ENCODE measurements at regions not wholly inside any gene's neighbourhood (a gene's known extent, or its start where the extent isn't known, plus 50 kb on each side); places are given as distances from the start of the nearest gene placed in this dataset.

DNA sequence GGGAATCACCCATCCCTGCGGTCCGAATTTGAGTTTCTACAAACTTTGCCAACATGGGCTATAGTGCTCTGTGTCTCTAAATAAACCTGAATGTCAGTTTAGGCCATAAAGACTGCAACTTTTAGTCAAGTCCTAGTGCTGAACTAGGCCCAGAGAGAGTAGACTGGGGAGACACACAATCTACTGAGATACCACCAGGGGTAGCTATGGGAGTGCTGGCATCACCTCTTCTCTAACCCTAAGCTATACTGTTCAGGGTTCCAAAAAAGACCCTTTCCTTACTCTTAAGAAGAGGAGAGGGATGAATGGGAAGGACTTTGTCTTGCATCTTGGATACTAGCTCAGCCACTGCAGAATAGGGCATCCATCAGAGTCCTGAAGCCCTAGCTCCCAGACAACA, 866.7 kb upstream of the PRMT6 start:
- no peak for DNase-seq

DNA sequence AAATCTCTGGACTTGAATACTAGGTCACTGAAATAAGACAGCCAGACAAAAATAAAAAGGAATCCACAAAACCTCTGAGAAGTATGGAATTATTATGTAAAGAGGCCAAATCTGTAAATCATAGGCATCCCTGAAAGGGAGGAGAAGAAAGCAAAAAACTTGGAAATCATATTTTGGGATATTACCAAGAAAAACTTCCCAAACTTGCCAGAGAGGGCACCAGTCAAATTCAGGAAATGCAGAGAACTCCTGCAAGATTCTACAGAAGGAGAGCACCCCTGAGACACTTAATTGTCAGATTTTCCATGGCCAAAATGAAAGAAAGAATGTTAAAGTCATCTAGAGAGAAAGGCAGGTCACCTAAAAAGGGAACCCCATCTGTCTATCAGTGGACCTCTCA, 862.3 kb upstream of the PRMT6 start:
- DNase-seq: no peak

- no peak for DNase-seq
Measured at GRCh38 chr1:106200711-106201110, 855.8 kb upstream of the PRMT6 start.

DNA sequence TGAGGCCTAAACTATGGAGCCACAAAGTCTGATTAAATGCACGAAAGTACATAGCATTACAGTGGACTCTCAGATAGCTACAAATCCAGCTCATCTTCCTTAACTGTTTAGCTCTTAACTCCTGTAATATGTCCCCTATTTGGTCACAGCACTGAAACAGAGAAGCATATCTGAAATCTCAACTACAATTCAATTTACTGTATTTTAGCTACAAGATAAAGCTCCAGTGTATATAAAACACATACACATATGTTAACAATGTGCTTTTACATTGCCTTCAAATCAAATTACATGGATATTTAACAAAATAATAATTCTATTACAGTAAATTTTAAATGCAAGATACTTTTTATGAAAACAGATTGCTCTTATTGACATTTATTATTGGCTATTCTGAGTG, 849.3 kb upstream of the PRMT6 start:
- DNase-seq: no peak

GRCh38 chr1:106217765-106218164, 838.7 kb upstream of the PRMT6 start:
- no peak for DNase-seq

- no peak for DNase-seq
Measured at GRCh38 chr1:106222403-106222802, 834.1 kb upstream of the PRMT6 start.

GRCh38 chr1:106223213-106223612, 833.3 kb upstream of the PRMT6 start:
- no peak for DNase-seq

GRCh38 chr1:106224426-106224825, 832.0 kb upstream of the PRMT6 start:
- no peak for DNase-seq

DNA sequence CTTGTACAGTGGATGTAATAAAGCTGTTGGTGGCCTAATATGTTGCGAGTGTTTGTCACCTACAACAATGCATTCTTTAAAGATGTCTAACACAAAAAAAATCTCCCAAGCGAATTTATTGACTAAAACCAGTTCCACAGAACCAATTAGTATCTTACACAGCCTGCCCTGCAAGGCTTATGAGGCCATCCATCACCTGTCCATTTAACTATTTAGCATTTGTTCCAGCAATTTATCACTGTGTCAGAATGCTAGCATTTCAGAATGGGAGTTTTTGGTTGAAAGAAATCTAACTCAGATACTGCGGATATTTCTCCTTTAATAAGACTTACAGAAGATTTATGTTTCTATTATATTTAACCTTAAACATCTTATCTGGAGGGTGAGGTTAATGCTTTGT, 831.1 kb upstream of the PRMT6 start:
- no peak for DNase-seq

- DNase-seq: no peak
Measured at GRCh38 chr1:106226550-106226949, 829.9 kb upstream of the PRMT6 start.

DNA sequence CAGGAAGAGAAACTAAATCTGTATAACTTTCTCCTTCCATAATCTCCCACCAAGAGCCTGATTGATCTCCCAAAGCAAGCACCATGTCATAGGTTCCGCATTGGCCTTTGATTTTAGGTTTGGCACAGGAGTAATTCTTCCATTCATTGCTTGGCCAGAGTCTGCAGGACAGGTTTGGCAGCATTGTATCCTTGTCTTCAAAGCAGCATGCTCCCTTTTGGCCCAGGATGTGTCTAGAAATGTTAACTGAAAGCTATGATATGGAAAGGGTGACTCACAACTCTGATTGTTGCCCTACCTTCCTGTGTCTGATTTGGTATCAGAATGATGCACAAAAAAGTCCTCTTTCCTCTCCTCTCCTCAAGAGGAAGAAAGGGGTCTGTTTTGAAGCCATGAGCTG, 824.3 kb upstream of the PRMT6 start:
- no peak for DNase-seq

DNA sequence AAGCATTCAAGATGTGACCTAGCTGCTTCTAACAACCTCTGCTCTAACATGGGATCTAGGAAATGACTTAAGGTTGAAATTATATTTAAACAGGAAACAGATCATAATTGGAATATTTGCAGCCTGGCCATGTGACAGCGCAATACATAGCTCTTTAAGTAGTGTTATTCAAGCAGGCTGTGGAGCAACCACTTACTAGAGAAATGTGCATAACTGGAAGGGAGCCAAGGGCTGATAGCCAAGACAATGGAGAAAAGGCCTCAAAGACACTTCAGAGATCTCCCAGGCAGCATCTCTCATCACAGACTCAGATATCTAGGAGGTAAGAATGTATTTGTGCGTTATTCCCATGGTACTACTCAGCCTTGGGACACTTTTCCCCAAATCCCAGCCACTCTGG, 823.0 kb upstream of the PRMT6 start:
- no peak for DNase-seq

DNA sequence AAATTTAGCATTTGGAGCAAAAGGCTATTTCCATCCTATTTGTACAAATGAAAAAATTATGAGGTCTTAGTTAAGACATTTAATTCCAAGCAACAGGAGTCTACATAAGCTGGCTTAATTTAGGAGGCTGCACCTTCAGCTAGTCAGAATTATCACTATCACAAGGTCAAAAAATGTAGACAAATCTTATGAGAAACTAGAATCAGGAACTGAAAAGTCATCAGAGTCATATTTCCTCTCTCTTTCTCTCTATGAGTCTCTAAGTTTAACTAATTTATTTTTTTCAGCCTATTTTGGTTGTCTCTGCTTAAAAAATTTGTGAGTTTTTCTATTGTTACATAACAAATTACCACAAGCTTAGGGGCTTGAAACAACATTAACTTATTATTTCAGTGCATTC, 807.1 kb upstream of the PRMT6 start:
- DNase-seq: no peak

DNA sequence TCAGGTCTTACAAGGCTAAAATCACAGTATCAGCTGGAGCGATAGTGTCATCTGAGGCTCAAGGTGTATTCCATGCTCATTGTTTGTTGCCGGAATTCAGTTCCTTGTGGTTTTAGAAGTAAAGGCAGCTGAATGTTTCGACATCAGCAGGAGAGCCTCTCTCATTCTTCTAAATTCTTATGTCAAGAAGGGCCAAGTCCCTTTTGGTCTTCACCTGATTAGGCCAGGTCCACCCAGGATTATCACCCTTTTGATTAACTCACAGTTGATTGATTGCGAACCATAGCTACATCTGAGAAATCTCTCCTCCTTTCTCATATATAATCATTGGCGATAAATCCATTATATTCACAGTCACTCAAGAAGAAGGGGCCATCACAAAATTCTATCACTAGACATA, 806.7 kb upstream of the PRMT6 start:
- DNase-seq: no peak

DNA sequence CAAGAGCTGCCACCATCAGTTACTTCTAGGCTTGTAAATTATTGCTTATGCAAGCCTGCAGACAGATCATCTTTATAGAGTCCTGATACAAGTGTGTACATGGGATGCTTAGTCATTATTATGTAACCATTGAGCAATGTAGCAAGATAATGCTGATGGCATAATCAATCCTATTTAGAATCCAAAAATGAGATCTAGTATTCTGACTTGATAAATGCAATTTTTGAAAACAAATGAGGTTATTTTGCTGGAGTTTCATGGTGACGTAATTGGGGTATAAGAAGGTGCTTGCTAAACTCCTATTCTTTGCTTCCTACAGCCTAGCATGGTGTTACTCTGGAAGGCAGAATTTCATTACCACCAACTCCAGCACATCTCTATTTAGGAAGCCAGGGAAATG, 801.7 kb upstream of the PRMT6 start:
- no peak for DNase-seq

GRCh38 chr1:106266786-106267185, 789.7 kb upstream of the PRMT6 start:
- no peak for DNase-seq

DNA sequence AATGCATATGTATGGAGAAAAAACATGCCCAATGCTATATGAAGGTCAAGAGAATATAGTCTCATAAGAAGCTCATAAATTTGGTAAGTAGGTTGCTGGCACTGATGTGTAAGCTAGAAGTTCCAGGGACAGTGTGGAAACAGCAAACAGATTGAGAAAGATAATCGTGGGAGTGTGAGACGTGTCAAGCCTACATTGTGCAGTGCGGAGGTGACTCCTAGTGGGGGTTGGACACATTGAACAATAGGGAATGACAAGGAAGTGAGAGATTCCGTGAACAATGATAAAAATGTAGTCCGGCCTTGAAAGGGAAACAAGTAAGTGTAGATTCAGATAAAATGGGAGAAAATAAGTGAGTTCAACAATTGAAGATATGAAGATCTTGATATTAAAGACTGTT, 788.4 kb upstream of the PRMT6 start:
- no peak for DNase-seq

GRCh38 chr1:106276871-106277270, 779.6 kb upstream of the PRMT6 start:
- no peak for DNase-seq

DNA sequence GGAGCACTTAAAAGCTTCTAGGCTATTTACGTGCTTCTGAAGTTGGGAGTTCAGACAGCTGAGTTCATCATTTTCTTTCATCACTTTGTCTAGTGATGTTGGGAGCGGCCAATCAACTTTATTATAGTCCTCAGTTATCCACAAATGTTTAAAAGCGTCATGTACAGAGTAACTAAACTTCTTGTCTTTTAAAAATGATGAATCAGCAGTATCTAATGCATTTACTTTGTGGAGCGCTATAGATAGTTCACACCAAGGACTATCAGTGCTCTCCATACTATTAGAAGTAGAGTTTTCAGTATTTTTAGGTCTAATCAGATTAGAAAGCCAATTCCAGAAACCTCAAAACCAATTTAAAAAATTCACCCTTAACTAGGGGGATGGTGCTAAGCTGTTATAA, 778.7 kb upstream of the PRMT6 start:
- no peak for DNase-seq

GRCh38 chr1:106278716-106279115, 777.8 kb upstream of the PRMT6 start:
- no peak for DNase-seq

DNA sequence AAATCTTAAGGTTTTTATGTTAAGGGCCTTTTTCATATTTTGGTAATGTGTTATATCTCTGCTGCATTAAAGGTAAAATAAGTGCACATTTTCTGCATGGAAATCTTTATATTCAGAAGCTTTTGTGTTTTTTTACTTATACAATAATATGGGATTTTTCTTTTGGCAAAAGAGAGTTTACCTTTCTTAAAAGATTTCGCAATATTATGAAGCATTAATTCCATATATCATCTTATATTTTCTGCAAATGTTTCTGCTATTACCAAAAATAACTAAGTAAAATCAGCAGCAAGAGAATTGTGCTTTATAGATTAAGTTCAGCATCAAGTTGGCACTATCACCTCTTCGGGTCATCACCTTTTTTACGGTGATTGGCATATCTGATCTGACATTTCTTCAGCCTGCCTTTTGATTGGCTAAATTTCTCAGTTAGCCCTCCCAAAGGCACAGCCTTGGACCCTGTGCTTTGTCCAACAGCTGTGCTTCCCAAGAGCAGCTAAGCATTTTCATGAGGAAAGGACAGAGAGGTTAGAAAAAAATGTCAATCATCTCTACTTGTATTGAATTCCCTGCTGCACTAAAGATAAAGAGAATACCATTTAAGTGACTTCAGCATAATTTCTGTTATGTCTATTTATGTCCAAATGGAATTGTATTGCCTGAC, 767.1 kb upstream of the PRMT6 start:
- no peak for DNase-seq

DNA sequence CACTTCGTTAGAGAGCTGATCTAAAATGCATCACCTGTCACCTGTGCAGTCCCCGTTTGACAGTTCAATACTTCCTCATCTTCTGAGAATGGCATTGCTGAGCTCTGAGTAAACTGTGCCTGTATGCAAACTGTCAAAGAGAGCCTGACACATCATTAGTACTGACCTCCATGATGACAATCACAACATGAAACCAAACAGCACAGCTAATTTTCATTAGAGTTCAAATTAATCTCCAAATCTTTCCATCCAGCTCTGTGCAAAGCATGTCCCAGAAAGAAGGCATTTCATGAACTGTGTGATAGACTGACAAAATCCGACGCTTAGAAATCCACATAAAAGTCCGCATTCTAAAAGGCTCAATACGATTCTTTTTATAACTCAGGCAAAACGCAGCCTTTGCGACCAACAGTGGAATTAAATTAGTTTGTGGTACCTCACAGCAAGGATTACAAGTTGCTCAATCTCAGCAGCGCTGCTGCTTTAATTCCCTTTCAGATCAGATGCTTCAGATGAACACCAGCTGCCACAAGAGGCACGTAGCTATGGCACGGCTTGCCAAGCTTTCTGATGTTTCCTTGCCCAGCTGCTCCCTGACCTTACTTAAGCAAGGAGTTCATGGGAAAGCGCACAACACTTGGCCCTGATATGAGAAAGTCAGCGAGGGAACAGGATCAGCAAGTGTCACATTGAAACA, 765.5 kb upstream of the PRMT6 start:
- no peak for DNase-seq

GRCh38 chr1:106292130-106292529, 764.3 kb upstream of the PRMT6 start:
- DNase-seq: no peak

- no peak for DNase-seq
Measured at GRCh38 chr1:106296431-106296830, 760.0 kb upstream of the PRMT6 start.

DNA sequence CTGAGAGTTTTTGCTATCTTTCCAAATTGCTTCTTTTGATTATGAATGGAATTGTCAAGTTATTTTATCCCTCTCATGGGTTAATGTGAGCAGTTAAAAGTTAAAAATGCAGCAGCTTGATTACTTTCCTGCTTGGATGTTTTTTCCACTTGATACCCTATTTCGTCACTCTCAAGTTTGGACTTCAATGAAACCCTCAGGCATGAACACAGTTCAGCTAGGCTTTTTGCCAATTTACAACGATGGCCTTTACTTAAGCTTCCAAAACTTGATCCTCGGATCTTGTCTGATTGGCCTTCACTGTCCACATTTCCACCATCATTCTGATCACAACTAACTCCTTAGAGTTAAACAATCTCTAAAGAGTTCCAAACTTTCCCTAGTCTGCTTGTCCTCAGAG, 752.4 kb upstream of the PRMT6 start:
- DNase-seq: no peak
